CD14-positive monocyte (primary cell): ENCODE measurements at regions not wholly inside any gene's neighbourhood (a gene's known extent, or its start where the extent isn't known, plus 50 kb on each side); places are given as distances from the start of the nearest gene placed in this dataset.
"Not testable (repeated sequence)": the region's sequence is repeated elsewhere in the genome, so short reads cannot be mapped to it uniquely, and the experiment has no call there.

Source experiments
- DNase-seq, 3 donors: peaks; one replicate each; pipeline ENCODE4 v3.0.0-alpha.2; 2011 to 2022
- H2AFZ ChIP-seq: 2 replicates; pipeline ENCODE4 v1.6.0; 2012; ENCODE audit warnings: mild to moderate bottlenecking, low read depth, low read length, inconsistent platforms; ENCODE audit not compliant: insufficient read depth, poor library complexity, severe bottlenecking
- H3K27ac ChIP-seq, 2 donors: 1 replicate in 1 of 2; 2 replicates in 1 of 2; pipeline ENCODE4 v1.5.1; 2012 to 2013; ENCODE audit warnings: low read length in 2 of 2, control low read depth in 1 of 2, inconsistent platforms in 1 of 2, low read depth in 1 of 2, mild to moderate bottlenecking in 1 of 2
- H3K27me3 ChIP-seq, 2 donors: one replicate each; pipeline versions ENCODE4 v1.6.0 to v1.6.1; 2011 to 2013; ENCODE audit warnings: low read length in 2 of 2; ENCODE audit not compliant: control insufficient read depth in 2 of 2, insufficient read depth in 2 of 2
- H3K36me3 ChIP-seq, 2 donors: replicated peaks in 1 of 2; 1 replicate in 1 of 2; 2 replicates in 1 of 2; pipeline versions ENCODE4 v1.5.1 to v1.6.1; 2012 to 2013; ENCODE audit warnings: low read length in 2 of 2, control low read depth in 1 of 2, inconsistent platforms in 1 of 2, mild to moderate bottlenecking in 1 of 2; ENCODE audit not compliant: insufficient read depth in 2 of 2, control insufficient read depth in 1 of 2
- H3K4me1 ChIP-seq, 2 donors: 1 replicate in 1 of 2; 2 replicates in 1 of 2; pipeline versions ENCODE4 v1.5.1 to v1.6.1; 2012 to 2013; ENCODE audit warnings: low read length in 2 of 2, control low read depth in 1 of 2, inconsistent platforms in 1 of 2, mild to moderate bottlenecking in 1 of 2, moderate library complexity in 1 of 2; ENCODE audit not compliant: insufficient read depth in 2 of 2, control insufficient read depth in 1 of 2
- H3K4me2 ChIP-seq: replicated peaks from 2 replicates; pipeline ENCODE3; 2012; ENCODE audit warnings: low read length, moderate library complexity, mild to moderate bottlenecking; ENCODE audit not compliant: poor library complexity, severe bottlenecking; ENCODE audit errors: extremely low read depth
- H3K4me3 ChIP-seq, 3 experiments: fragments of 200-600 bp in 1 of 3; sonication (generic) in 1 of 3; replicated peaks in 1 of 3; 1 replicate in 2 of 3; 2 replicates in 1 of 3; pipeline ENCODE4 v1.5.1; 2011 to 2013; ENCODE audit warnings: low read length in 3 of 3, mild to moderate bottlenecking in 3 of 3, control low read depth in 2 of 3, low read depth in 2 of 3, inconsistent platforms in 1 of 3, moderate library complexity in 1 of 3
- H3K79me2 ChIP-seq: 2 replicates; pipeline ENCODE4 v1.6.0; 2012; ENCODE audit warnings: mild to moderate bottlenecking, control low read depth, inconsistent platforms, low read length, moderate library complexity; ENCODE audit not compliant: insufficient read depth
- H3K9ac ChIP-seq: 2 replicates; pipeline ENCODE4 v1.6.0; 2017; ENCODE audit warnings: low read length, mild to moderate bottlenecking; ENCODE audit not compliant: insufficient read depth, poor library complexity, severe bottlenecking
- H3K9me3 ChIP-seq, 2 donors: replicated peaks in 1 of 2; 1 replicate in 1 of 2; 2 replicates in 1 of 2; pipeline versions ENCODE4 v1.5.1 to v1.6.1; 2012 to 2013; ENCODE audit warnings: low read length in 2 of 2, control low read depth in 1 of 2; ENCODE audit not compliant: control insufficient read depth in 1 of 2, insufficient read depth in 1 of 2
- H4K20me1 ChIP-seq: 2 replicates; pipeline ENCODE4 v1.6.0; 2012; ENCODE audit warnings: mild to moderate bottlenecking, low read length, control low read depth, moderate library complexity; ENCODE audit not compliant: insufficient read depth
- H3K27ac Mint-ChIP-seq, 7 donors: one replicate each; pipeline ENCODE4 v1.8.0; 2020; ENCODE audit warnings: mild to moderate bottlenecking in 7 of 7, mixed read lengths in 7 of 7, moderate library complexity in 6 of 7, inconsistent platforms in 2 of 7
- H3K27me3 Mint-ChIP-seq, 3 donors: one replicate each; pipeline ENCODE4 v1.8.0; 2021 to 2022; ENCODE audit warnings: low read depth in 3 of 3, mild to moderate bottlenecking in 3 of 3, mixed read lengths in 3 of 3, moderate library complexity in 3 of 3, inconsistent platforms in 1 of 3
- H3K36me3 Mint-ChIP-seq, 2 donors: one replicate each; pipeline ENCODE4 v1.8.0; 2020; ENCODE audit warnings: mixed read lengths in 2 of 2, inconsistent platforms in 1 of 2, mild to moderate bottlenecking in 1 of 2
- H3K4me1 Mint-ChIP-seq: one replicate; pipeline ENCODE4 v1.8.0; 2020; ENCODE audit warnings: mild to moderate bottlenecking, mixed read lengths
- H3K4me3 Mint-ChIP-seq, 2 donors: one replicate each; pipeline ENCODE4 v1.8.0; 2020; ENCODE audit warnings: mild to moderate bottlenecking in 2 of 2, mixed read lengths in 2 of 2, moderate library complexity in 1 of 2
- H3K9me3 Mint-ChIP-seq, 7 donors: one replicate each; pipeline ENCODE4 v1.8.0; 2020 to 2022; ENCODE audit warnings: mixed read lengths in 7 of 7, mild to moderate bottlenecking in 6 of 7, moderate library complexity in 6 of 7, inconsistent platforms in 2 of 7
- CTCF ChIP-seq: fragments of 200-600 bp; IDR thresholded peaks from one replicate; pipeline ENCODE4 v1.8.0; 2022; ENCODE audit warnings: antibody characterized with exemption, mild to moderate bottlenecking
- WGBS: methylation state at CpG from one replicate; pipeline ENCODE4 v1.1.5; 2013; ENCODE audit warnings: missing lambda C conversion rate; ENCODE audit not compliant: insufficient coverage; 5-methylcytosine and 5-hydroxymethylcytosine counted together
- intact Hi-C, 2 donors: fragments of 100-400 bp; cut with micrococcal nuclease; formaldehyde crosslinking; loops; one replicate each; pipeline versions ENCODE4 v1.15.0 to v1.15.1; 2023

DNA sequence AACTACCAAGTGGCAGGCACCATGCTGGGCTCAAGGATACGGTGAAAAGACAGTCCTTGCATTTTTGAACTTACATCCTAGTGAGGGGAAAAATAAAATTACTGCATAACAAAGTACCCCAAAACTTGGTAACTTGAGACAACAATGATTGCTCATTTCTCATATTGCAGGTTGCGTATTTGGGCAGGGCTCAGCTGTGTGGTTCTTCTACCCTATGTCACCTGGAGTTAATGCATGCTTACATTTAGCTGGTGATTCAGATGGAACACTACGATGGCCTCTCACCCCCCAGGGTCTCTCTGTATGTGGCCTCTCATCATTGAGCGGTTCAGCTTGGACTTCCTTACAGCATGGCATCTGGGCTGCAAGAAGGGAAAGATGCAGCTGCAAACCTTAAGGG lies 60.7 kb upstream of the RBM19 start:
- no peaks in the 10 kb centered on the region for H3K4me1 ChIP-seq
- Mint-ChIP-seq H3K27me3 (peaks cover 4 to 6% (median 4%) of the 10 kb centered on the region in 3 donors), H3K4me3 (no peak overlapping the region), H3K4me1 (no peaks in the 10 kb centered on the region), H3K36me3 (no peaks in the 10 kb centered on the region), H3K9me3 (peaks cover 0 to 6% (median 0%) of the 10 kb centered on the region in 7 donors), H3K27ac (no peak overlapping the region)
- H3K4me3 ChIP-seq: no peak overlapping the region
- TF ChIP-seq CTCF: no peak
- 100% methylated on average over 2 of the region's 4 CpGs for WGBS
- no peak for DNase-seq
- intact Hi-C loops: no loop called here
- H3K36me3 ChIP-seq: no peaks in the 10 kb centered on the region
- H2AFZ ChIP-seq: no peak overlapping the region
- no peak overlapping the region for H3K4me2 ChIP-seq
- H3K27ac ChIP-seq: no peak overlapping the region
- H4K20me1 ChIP-seq: no peaks in the 10 kb centered on the region
- H3K27me3 ChIP-seq: no peaks in the 10 kb centered on the region
- no peaks in the 10 kb centered on the region for H3K9me3 ChIP-seq
- no peak overlapping the region for H3K9ac ChIP-seq
- H3K79me2 ChIP-seq: no peaks in the 10 kb centered on the region

DNA sequence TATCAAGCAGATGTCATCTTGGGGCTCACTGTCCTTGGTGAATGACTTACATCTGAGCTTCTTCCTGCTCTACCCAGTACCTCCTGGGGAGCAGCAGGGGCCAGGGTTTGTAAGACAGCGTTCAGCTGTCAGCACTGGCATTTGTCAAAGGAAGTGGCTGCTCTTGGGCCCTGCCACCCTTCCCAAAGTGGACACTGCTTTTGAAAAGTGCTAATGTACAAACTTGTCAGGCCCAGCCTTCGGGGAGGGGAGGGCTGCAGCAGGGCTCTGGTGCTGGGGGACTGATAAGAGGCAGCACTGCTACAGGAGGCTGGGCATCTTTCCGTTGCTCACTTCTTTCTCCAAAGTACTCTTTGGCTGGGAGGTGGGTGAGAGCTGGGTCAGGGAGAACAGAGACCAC lies 59.8 kb upstream of the RBM19 start:
- H3K4me3 Mint-ChIP-seq: no peak overlapping the region
- no peaks in the 10 kb centered on the region for H4K20me1 ChIP-seq
- no peak for DNase-seq
- no peak overlapping the region for H3K4me2 ChIP-seq
- H3K4me1 Mint-ChIP-seq: no peaks in the 10 kb centered on the region
- no peaks in the 10 kb centered on the region for H3K36me3 Mint-ChIP-seq
- intact Hi-C loops: no loop called here
- H3K4me1 ChIP-seq: no peaks in the 10 kb centered on the region
- peaks cover 4 to 6% (median 4%) of the 10 kb centered on the region in 3 donors for H3K27me3 Mint-ChIP-seq
- H3K9me3 Mint-ChIP-seq: peaks cover 0 to 6% (median 0%) of the 10 kb centered on the region in 7 donors
- no peak overlapping the region for H3K27ac Mint-ChIP-seq
- no peak overlapping the region for H3K27ac ChIP-seq
- H3K79me2 ChIP-seq: no peaks in the 10 kb centered on the region
- no peak overlapping the region for H3K4me3 ChIP-seq
- TF ChIP-seq CTCF: no peak
- H3K36me3 ChIP-seq: no peaks in the 10 kb centered on the region
- no peaks in the 10 kb centered on the region for H3K9me3 ChIP-seq
- H3K27me3 ChIP-seq: no peaks in the 10 kb centered on the region
- H2AFZ ChIP-seq: no peak overlapping the region
- WGBS: 52% methylated on average over 2 of the region's 3 CpGs
- H3K9ac ChIP-seq: no peak overlapping the region

DNA sequence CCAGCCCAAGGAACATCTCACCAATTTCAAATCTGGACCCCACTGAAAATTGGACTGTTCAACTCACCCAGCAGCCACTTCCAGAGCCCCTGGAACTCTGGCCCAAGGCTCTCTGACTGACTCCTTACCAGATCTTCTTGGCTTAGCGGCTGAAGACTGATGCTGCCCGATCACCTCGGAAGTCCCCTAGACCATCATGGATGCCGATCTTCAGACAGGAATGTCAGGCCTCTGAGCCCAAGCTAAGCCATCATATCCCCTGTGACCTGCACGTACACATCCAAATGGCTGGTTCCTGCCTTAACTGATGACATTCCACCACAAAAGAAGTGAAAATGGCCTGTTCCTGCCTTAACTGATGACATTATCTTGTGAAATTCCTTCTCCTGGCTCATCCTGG lies 56.0 kb upstream of the RBM19 start:
- H3K9me3 ChIP-seq, H3K79me2 ChIP-seq, H3K27ac ChIP-seq, H3K27ac Mint-ChIP-seq, H3K4me1 Mint-ChIP-seq, intact Hi-C loops, H3K4me3 ChIP-seq, H3K36me3 Mint-ChIP-seq, H3K4me2 ChIP-seq, DNase-seq, H4K20me1 ChIP-seq, H3K9me3 Mint-ChIP-seq, H3K9ac ChIP-seq, H2AFZ ChIP-seq, H3K4me3 Mint-ChIP-seq, H3K36me3 ChIP-seq, H3K4me1 ChIP-seq, H3K27me3 ChIP-seq: not testable (repeated sequence)
- 84% methylated on average over 4 of the region's 5 CpGs for WGBS
- peaks cover 9 to 12% (median 9%) of the 10 kb centered on the region in 3 donors for H3K27me3 Mint-ChIP-seq
